ENCODE measurements at regions not wholly inside any gene's neighbourhood (a gene's known extent, or its start where the extent isn't known, plus 50 kb on each side); places are given as distances from the start of the nearest gene placed in this dataset.

- CTCF ChIA-PET (ENCODE audit: partially characterized antibody), result no interaction called here
- H4K91ac ChIP-seq (replicated peaks; ENCODE audit: insufficient read length, low read length), result no peak overlapping the region
- no peak overlapping the region for H3K18ac ChIP-seq (ENCODE audit: extremely low read depth, low read length)
- no peaks in the 10 kb centered on the region for H4K20me1 ChIP-seq (replicated peaks in 1 of 2; ENCODE audit: control insufficient read depth in 1 of 2, insufficient read depth in 2 of 2, low read length in 2 of 2)
- whole genome bisulfite sequencing, 2 experiments (ENCODE audit: extremely low coverage in 1 of 2, insufficient coverage in 1 of 2, insufficient read length in 1 of 2, insufficient replicate concordance in 2 of 2, low coverage in 1 of 2, low lambda C conversion rate in 2 of 2, missing lambda C conversion rate in 1 of 2), result 98% methylated on average over 2 of the region's 2 CpGs; no CpG with 5 or more reads in 1 of the 2 experiments
- H3K27ac ChIP-seq (ENCODE audit: low read depth, low read length), result no peak overlapping the region
- no peak for TF ChIP-seq NRF1 (IDR thresholded peaks at IDR 0.05; ENCODE audit: low read depth, low read length)
- no peak for TF ChIP-seq KDM4A (IDR thresholded peaks at IDR 0.05; ENCODE audit: low read depth, low read length, severe bottlenecking)
- TF ChIP-seq E2F6 (IDR thresholded peaks at IDR 0.05), result no peak
- TF ChIP-seq POU5F1 (IDR thresholded peaks at IDR 0.05; ENCODE audit: low read depth, low read length), result no peak
- no peak for TF ChIP-seq SUZ12 (IDR thresholded peaks at IDR 0.05; ENCODE audit: low read length)
- no peak for TF ChIP-seq CREB1 (IDR thresholded peaks at IDR 0.05)
- H2BK20ac ChIP-seq (ENCODE audit: low read length), result no peak overlapping the region
- H3K4ac ChIP-seq (replicated peaks; ENCODE audit: insufficient read length, low read depth, low read length), result no peak overlapping the region
- H2BK15ac ChIP-seq (ENCODE audit: low read length), result no peak overlapping the region
- H2AK5ac ChIP-seq (ENCODE audit: low read depth, low read length), result no peak overlapping the region
- H3K23me2 ChIP-seq (ENCODE audit: low read depth, low read length), result no peaks in the 10 kb centered on the region
- H4K5ac ChIP-seq (ENCODE audit: insufficient read length, low read depth, low read length), result no peak overlapping the region
- H3K14ac ChIP-seq (ENCODE audit: insufficient read length), result no peak overlapping the region
- H2BK5ac ChIP-seq (ENCODE audit: low read depth, low read length), result no peak overlapping the region
- no peak overlapping the region for H2BK120ac ChIP-seq (replicated peaks; ENCODE audit: low read depth, low read length)
- H3K79me1 ChIP-seq (ENCODE audit: low read depth, low read length), result no peaks in the 10 kb centered on the region
- no peaks in the 10 kb centered on the region for H3K36me3 ChIP-seq (ENCODE audit: control insufficient read depth in 2 of 4, insufficient read depth in 4 of 4, low read length in 3 of 4)
- H2AFZ ChIP-seq (ENCODE audit: low read length), result no peak overlapping the region
- no peaks in the 10 kb centered on the region for H3K4me1 ChIP-seq (replicated peaks in 1 of 4; ENCODE audit: control insufficient read depth in 3 of 4, insufficient read depth in 4 of 4, low read length in 3 of 4)
- no peaks in the 10 kb centered on the region for H3K79me2 ChIP-seq (ENCODE audit: control insufficient read depth in 1 of 2, insufficient read depth in 2 of 2, low read length in 2 of 2)
- H3K27me3 ChIP-seq (replicated peaks in 1 of 4; ENCODE audit: control insufficient read depth in 3 of 4, extremely low read depth in 1 of 4, insufficient read depth in 3 of 4, low read length in 3 of 4), result no peaks in the 10 kb centered on the region
- H2BK12ac ChIP-seq (ENCODE audit: low read depth, low read length), result no peak overlapping the region
- H3K23ac ChIP-seq (ENCODE audit: insufficient read length), result no peak overlapping the region
- H3K9me3 ChIP-seq (ENCODE audit: insufficient read depth in 2 of 2, low read depth in 1 of 2, low read length in 1 of 2), result 0 out of 4 replicates have a peak, but pooled peaks cover 0 to 3% of the 10 kb centered on the region in 2 experiments
- DNase-seq (ENCODE audit: low read depth in 1 of 2, low spot score in 2 of 2) (no peak), FAIRE-seq (no peak)
- no peak overlapping the region for H3K56ac ChIP-seq (replicated peaks; ENCODE audit: insufficient read length, low read depth, low read length)
- no peak overlapping the region for H4K8ac ChIP-seq (ENCODE audit: extremely low read depth, insufficient read depth, low read length)
- no peak overlapping the region for H3K4me2 ChIP-seq (ENCODE audit: insufficient read depth in 1 of 2, low read depth in 2 of 2, low read length in 2 of 2)
- POLR2A ChIA-PET (ENCODE audit: partially characterized antibody), result no interaction called here
- H3K9ac ChIP-seq (replicated peaks in 1 of 4; ENCODE audit: extremely low read depth in 1 of 4, low read depth in 3 of 4, low read length in 3 of 4), result no peak overlapping the region
- H3K4me3 ChIP-seq (ENCODE audit: extremely low read depth in 1 of 4, insufficient read depth in 2 of 4, low read depth in 3 of 4, low read length in 4 of 4), result no peak overlapping the region
These were observed 771.7 kb upstream of the ADGRB3 start for GRCh38 chr6:67863346-67863745.

Measured in H1 (cell line).